Parathyroid adenoma (tissue), 2 donors: ENCODE measurements at regions not wholly inside any gene's neighbourhood (a gene's known extent, or its start where the extent isn't known, plus 50 kb on each side); places are given as distances from the start of the nearest gene placed in this dataset.

Experiments used
- H2AFZ ChIP-seq: fragments of 300-600 bp; sonication (generic); one replicate; pipeline ENCODE4 v1.7.0; 2017; ENCODE audit warnings: antibody characterized with exemption, mild to moderate bottlenecking
- H3K27ac ChIP-seq: fragments of 300-600 bp; sonication (generic); one replicate; pipeline ENCODE4 v1.7.0; 2017
- H3K27me3 ChIP-seq: fragments of 300-600 bp; sonication (generic); one replicate; pipeline ENCODE4 v1.7.0; 2017; ENCODE audit warnings: low read length; ENCODE audit not compliant: control insufficient read depth, insufficient read depth
- H3K36me3 ChIP-seq: fragments of 300-600 bp; sonication (generic); one replicate; pipeline ENCODE4 v1.7.0; 2017; ENCODE audit warnings: low read length; ENCODE audit not compliant: control insufficient read depth, insufficient read depth
- H3K4me1 ChIP-seq: fragments of 300-600 bp; sonication (generic); one replicate; pipeline ENCODE4 v1.7.0; 2017; ENCODE audit warnings: control low read depth
- H3K4me2 ChIP-seq: fragments of 300-600 bp; sonication (generic); one replicate; pipeline ENCODE4 v1.7.0; 2017; ENCODE audit warnings: low read length
- H3K4me3 ChIP-seq: fragments of 300-600 bp; sonication (generic); one replicate; pipeline ENCODE4 v1.7.0; 2017; ENCODE audit warnings: low read depth, low read length
- H3K79me2 ChIP-seq: fragments of 300-600 bp; sonication (generic); one replicate; pipeline ENCODE4 v1.7.0; 2017; ENCODE audit warnings: control low read depth
- H3K9ac ChIP-seq: fragments of 300-600 bp; sonication (generic); one replicate; pipeline ENCODE4 v1.7.0; 2017; ENCODE audit warnings: mild to moderate bottlenecking
- H3K9me3 ChIP-seq: fragments of 300-600 bp; sonication (generic); one replicate; pipeline ENCODE4 v1.7.0; 2017; ENCODE audit warnings: low read length; ENCODE audit not compliant: control insufficient read depth
- CTCF ChIP-seq: fragments of 300-600 bp; sonication (generic); IDR thresholded peaks from one replicate; pipeline ENCODE4 v1.7.0; 2017; ENCODE audit warnings: antibody characterized with exemption, mild to moderate bottlenecking
- donor health status: primary hyperparathyroidism.

DNA sequence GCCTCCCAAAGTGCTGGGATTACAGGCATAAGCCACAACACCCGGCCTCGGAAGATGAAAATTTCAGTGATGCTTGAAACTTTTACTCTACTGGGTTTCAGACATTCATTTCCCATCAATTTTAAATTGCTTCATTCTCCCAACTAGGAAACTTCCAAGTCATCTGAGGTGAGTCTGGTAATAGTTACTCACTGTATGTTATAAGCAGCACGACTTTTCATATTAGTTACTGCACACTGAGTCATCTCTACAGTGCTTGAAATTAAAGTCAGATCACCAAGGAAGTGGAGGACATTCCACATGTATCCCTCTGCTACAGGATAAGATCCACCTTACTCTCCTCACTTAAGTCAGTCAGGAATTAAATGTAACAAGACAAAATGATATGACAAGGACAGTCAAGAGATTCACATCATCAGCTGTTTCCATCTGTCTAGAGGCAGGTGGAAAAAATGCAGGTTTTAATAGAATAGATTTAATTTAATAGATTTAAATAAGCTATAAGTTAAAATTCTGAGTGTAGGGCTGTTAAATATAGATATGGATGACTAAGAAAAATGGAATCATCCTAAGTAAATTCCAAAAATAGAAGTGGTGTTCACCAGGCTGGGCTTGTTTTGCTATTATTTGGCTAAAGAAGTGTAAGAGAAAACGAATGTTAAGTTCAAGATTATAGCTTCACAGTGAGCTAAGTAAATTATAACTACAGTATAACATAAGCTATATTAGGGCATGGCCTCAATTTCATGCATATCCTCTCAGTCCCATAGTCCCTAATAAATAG, 104.4 kb downstream of the TMCO5A start:
- Histone ChIP-seq H3K27me3 (no peaks in the 10 kb centered on the region), H3K9ac (no peak overlapping the region), H3K4me2 (no peak overlapping the region), H3K36me3 (no peaks in the 10 kb centered on the region), H3K27ac (no peak overlapping the region), H2AFZ (no peak overlapping the region), H3K4me3 (no peak overlapping the region), H3K79me2 (no peaks in the 10 kb centered on the region), H3K4me1 (no peaks in the 10 kb centered on the region), H3K9me3 (no peaks in the 10 kb centered on the region)
- TF ChIP-seq CTCF = no peak

DNA sequence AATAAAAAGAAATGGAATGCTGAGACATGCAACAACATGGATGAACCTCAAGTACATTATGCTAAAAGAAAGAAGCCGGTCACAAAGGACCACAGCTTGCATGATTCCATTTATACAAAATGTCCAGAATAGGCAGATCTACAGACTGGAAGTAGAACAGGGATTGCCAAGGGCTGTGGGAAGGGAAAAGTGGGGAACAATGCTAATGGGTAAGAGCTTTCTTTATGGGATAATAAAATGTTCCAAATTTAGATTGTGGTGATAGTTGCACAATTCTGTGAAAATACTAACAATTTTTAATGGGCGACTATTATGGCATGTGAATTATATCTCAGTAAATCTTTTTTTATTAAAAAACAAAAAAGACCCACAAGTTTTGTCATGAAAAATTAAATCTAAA, 106.2 kb downstream of the TMCO5A start:
- no peak overlapping the region for H3K4me2 ChIP-seq
- no peak overlapping the region for H3K9ac ChIP-seq
- no peaks in the 10 kb centered on the region for H3K36me3 ChIP-seq
- no peak overlapping the region for H2AFZ ChIP-seq
- no peak for TF ChIP-seq CTCF
- H3K9me3 ChIP-seq = no peaks in the 10 kb centered on the region
- no peak overlapping the region for H3K4me3 ChIP-seq
- H3K4me1 ChIP-seq = no peaks in the 10 kb centered on the region
- no peaks in the 10 kb centered on the region for H3K79me2 ChIP-seq
- H3K27ac ChIP-seq = no peak overlapping the region
- no peaks in the 10 kb centered on the region for H3K27me3 ChIP-seq

DNA sequence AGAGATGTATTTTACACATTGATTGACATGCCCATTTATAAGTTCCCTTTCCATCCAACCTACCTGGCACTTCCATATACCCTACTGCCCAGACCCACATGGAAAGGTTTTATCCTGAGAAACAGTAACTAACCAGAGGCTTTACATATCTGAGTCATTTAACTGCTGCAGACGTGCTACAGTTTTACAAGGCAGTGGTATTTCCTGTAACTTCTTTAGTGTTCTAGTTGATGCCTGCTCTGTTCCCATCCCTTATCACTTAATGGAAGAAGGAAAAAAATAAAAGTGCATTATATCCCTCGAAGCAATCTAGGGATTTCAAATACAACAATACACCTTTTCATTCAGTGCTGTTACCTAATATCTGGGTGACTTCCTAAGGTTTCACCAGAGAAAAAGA, 107.1 kb downstream of the TMCO5A start:
- no peaks in the 10 kb centered on the region for H3K79me2 ChIP-seq
- H3K4me2 ChIP-seq = no peak overlapping the region
- H3K4me1 ChIP-seq = no peaks in the 10 kb centered on the region
- H3K9ac ChIP-seq = no peak overlapping the region
- no peaks in the 10 kb centered on the region for H3K27me3 ChIP-seq
- H3K4me3 ChIP-seq = no peak overlapping the region
- no peak overlapping the region for H2AFZ ChIP-seq
- no peaks in the 10 kb centered on the region for H3K9me3 ChIP-seq
- no peaks in the 10 kb centered on the region for H3K36me3 ChIP-seq
- TF ChIP-seq CTCF = no peak
- H3K27ac ChIP-seq = no peak overlapping the region

DNA sequence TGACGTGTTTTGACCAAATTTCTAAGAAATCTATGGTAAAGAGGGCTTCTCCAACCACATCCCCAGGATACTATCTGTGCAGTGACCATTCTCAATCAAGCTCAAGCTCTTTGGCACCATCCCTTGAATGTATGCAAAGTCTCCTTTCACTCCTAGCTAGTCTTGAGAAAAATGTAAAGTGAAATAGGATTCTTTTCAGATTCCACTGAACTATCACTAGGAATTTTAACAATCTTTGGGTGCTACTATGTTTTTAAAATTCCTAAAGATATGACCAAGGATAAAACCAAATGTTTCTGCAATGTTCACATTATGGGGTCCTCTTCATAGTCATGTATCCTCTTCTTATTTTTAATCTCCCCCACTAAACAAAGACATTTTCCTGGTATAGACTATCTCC, 107.8 kb downstream of the TMCO5A start:
- no peak overlapping the region for H2AFZ ChIP-seq
- H3K27ac ChIP-seq = no peak overlapping the region
- no peaks in the 10 kb centered on the region for H3K27me3 ChIP-seq
- H3K9me3 ChIP-seq = no peaks in the 10 kb centered on the region
- no peak overlapping the region for H3K9ac ChIP-seq
- H3K4me1 ChIP-seq = no peaks in the 10 kb centered on the region
- no peaks in the 10 kb centered on the region for H3K36me3 ChIP-seq
- no peak overlapping the region for H3K4me2 ChIP-seq
- no peak for TF ChIP-seq CTCF
- no peak overlapping the region for H3K4me3 ChIP-seq
- no peaks in the 10 kb centered on the region for H3K79me2 ChIP-seq
